ENCODE measurements at regions not wholly inside any gene's neighbourhood (a gene's known extent, or its start where the extent isn't known, plus 50 kb on each side); places are given as distances from the start of the nearest gene placed in this dataset.

DNA sequence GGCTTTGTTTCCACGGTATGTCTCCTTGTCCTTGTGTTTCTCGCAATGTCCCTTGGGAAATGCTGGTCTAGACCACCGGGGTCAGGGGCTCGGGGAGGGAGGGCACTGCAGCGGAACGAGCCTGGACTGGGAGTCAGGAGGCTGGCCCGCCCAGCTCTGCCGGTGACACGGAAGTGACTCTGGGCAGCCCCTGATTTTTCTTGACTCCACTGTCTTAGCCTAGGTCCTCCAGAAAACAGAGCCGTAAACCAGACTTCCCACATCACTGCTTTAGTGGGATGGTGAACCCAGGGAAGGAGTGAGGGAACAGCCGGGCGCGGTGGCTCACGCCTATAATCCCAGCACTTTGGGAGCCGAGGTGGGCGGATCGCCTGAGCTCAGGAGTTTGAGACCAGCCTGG lies 144.2 kb downstream of the ASB1 start:
- TF ChIP-seq, protein P1, sequence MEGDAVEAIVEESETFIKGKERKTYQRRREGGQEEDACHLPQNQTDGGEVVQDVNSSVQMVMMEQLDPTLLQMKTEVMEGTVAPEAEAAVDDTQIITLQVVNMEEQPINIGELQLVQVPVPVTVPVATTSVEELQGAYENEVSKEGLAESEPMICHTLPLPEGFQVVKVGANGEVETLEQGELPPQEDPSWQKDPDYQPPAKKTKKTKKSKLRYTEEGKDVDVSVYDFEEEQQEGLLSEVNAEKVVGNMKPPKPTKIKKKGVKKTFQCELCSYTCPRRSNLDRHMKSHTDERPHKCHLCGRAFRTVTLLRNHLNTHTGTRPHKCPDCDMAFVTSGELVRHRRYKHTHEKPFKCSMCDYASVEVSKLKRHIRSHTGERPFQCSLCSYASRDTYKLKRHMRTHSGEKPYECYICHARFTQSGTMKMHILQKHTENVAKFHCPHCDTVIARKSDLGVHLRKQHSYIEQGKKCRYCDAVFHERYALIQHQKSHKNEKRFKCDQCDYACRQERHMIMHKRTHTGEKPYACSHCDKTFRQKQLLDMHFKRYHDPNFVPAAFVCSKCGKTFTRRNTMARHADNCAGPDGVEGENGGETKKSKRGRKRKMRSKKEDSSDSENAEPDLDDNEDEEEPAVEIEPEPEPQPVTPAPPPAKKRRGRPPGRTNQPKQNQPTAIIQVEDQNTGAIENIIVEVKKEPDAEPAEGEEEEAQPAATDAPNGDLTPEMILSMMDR (IDR thresholded peaks at IDR 0.05), result no peak
- no peak for TF ChIP-seq POLR2A (IDR thresholded peaks at IDR 0.05)

Measured in uterus (tissue), 2 donors.